HFFc6 (cell line): ENCODE measurements at regions not wholly inside any gene's neighbourhood (a gene's known extent, or its start where the extent isn't known, plus 50 kb on each side); places are given as distances from the start of the nearest gene placed in this dataset.

Experiments
- DNase-seq: peaks from one replicate; pipeline ENCODE4 v3.0.0-alpha.2; 2018
- H3K27ac Mint-ChIP-seq: 2 replicates; pipeline ENCODE4 v1.8.0; 2020; ENCODE audit warnings: mild to moderate bottlenecking, mixed read lengths
- H3K27me3 Mint-ChIP-seq: 2 replicates; pipeline ENCODE4 v1.8.0; 2021; ENCODE audit warnings: mild to moderate bottlenecking, moderate library complexity, mixed read lengths; ENCODE audit not compliant: insufficient read depth
- H3K36me3 Mint-ChIP-seq: 2 replicates; pipeline ENCODE4 v1.8.0; 2021; ENCODE audit warnings: low read depth, mixed read lengths
- H3K4me1 Mint-ChIP-seq: 2 replicates; pipeline ENCODE4 v1.8.0; 2020; ENCODE audit warnings: low read depth, mixed read lengths
- H3K4me3 Mint-ChIP-seq: 2 replicates; pipeline ENCODE4 v1.8.0; 2020; ENCODE audit warnings: mild to moderate bottlenecking, moderate library complexity, mixed read lengths
- H3K9me3 Mint-ChIP-seq: 2 replicates; pipeline ENCODE4 v1.8.0; 2020; ENCODE audit warnings: mild to moderate bottlenecking, mixed read lengths
- CTCF ChIP-seq: fragments of 200-600 bp; sonication (generic); IDR thresholded peaks from 2 replicates; pipeline ENCODE4 v1.5.0; 2021; ENCODE audit warnings: antibody characterized with exemption, mild to moderate bottlenecking

- peaks cover 16% of the 10 kb centered on the region for H3K4me1 Mint-ChIP-seq
- no peak overlapping the region for H3K4me3 Mint-ChIP-seq
- no peak overlapping the region for H3K27ac Mint-ChIP-seq
- no peaks in the 10 kb centered on the region for H3K9me3 Mint-ChIP-seq
- no peak for TF ChIP-seq CTCF
- H3K27me3 Mint-ChIP-seq, result no peaks in the 10 kb centered on the region
- H3K36me3 Mint-ChIP-seq, result no peaks in the 10 kb centered on the region
- DNase-seq, result no peak
These were observed 163.5 kb upstream of the TCF4 start for GRCh38 chr18:55751476-55751875.

- Mint-ChIP-seq H3K4me1 (peaks cover 6% of the 10 kb centered on the region), H3K36me3 (no peaks in the 10 kb centered on the region), H3K4me3 (no peak overlapping the region), H3K27me3 (no peaks in the 10 kb centered on the region), H3K9me3 (no peaks in the 10 kb centered on the region), H3K27ac (no peak overlapping the region)
- TF ChIP-seq CTCF, result no peak
- no peak for DNase-seq
These were observed 160.3 kb upstream of the TCF4 start for GRCh38 chr18:55748227-55748738.

- no peaks in the 10 kb centered on the region for H3K27me3 Mint-ChIP-seq
- no peak for TF ChIP-seq CTCF
These were observed 156.2 kb upstream of the TCF4 start for GRCh38 chr18:55744206-55744605.

GRCh38 chr18:55743736-55744135, 155.7 kb upstream of the TCF4 start:
- H3K4me3 Mint-ChIP-seq, result no peak overlapping the region
- H3K27ac Mint-ChIP-seq, result no peak overlapping the region
- TF ChIP-seq CTCF, result no peak
- no peaks in the 10 kb centered on the region for H3K9me3 Mint-ChIP-seq
- peaks cover 8% of the 10 kb centered on the region for H3K4me1 Mint-ChIP-seq
- H3K27me3 Mint-ChIP-seq, result no peaks in the 10 kb centered on the region
- H3K36me3 Mint-ChIP-seq, result no peaks in the 10 kb centered on the region
- no peak for DNase-seq

More at GRCh38 chr18:55744206-55744605, 156.2 kb upstream of the TCF4 start:
- no peaks in the 10 kb centered on the region for H3K9me3 Mint-ChIP-seq
- no peak for DNase-seq
- no peak overlapping the region for H3K4me3 Mint-ChIP-seq
- no peak overlapping the region for H3K27ac Mint-ChIP-seq
- H3K36me3 Mint-ChIP-seq, result no peaks in the 10 kb centered on the region
- peaks cover 8% of the 10 kb centered on the region for H3K4me1 Mint-ChIP-seq

GRCh38 chr18:55743133-55743532, 155.1 kb upstream of the TCF4 start:
- DNase-seq, result no peak
- Mint-ChIP-seq H3K36me3 (no peaks in the 10 kb centered on the region), H3K9me3 (no peaks in the 10 kb centered on the region), H3K4me1 (peaks cover 8% of the 10 kb centered on the region), H3K4me3 (no peak overlapping the region), H3K27me3 (no peaks in the 10 kb centered on the region), H3K27ac (no peak overlapping the region)
- no peak for TF ChIP-seq CTCF

- Mint-ChIP-seq H3K4me3 (no peak overlapping the region), H3K27me3 (no peaks in the 10 kb centered on the region), H3K27ac (no peak overlapping the region), H3K4me1 (peaks cover 8% of the 10 kb centered on the region), H3K9me3 (no peaks in the 10 kb centered on the region), H3K36me3 (no peaks in the 10 kb centered on the region)
- DNase-seq, result no peak
- no peak for TF ChIP-seq CTCF
These were observed 151.5 kb upstream of the TCF4 start for GRCh38 chr18:55739488-55739887.
